AG04449 (cell line): ENCODE measurements at regions not wholly inside any gene's neighbourhood (a gene's known extent, or its start where the extent isn't known, plus 50 kb on each side); places are given as distances from the start of the nearest gene placed in this dataset.

Source experiments
- CTCF ChIA-PET: fragments of 350-600 bp; formaldehyde crosslinking; extraction: SDS; loops from one replicate; lab custom pipeline; 2021; ENCODE audit warnings: antibody characterized with exemption; lab: Yijun Ruan, JAX
- POLR2A ChIA-PET: fragments of 400-600, 350-600 bp; formaldehyde crosslinking; extraction: SDS; loops from one replicate; lab custom pipeline; 2020; ENCODE audit warnings: antibody characterized with exemption, inconsistent platforms; lab: Yijun Ruan, JAX
- DNase-seq: peaks from one replicate; pipeline ENCODE4 v3.0.0-alpha.2; 2010; ENCODE audit warnings: low read depth, low spot score
- H3K4me3 ChIP-seq: 2 replicates; pipeline ENCODE4 v1.5.1; 2011; ENCODE audit warnings: low read depth, mild to moderate bottlenecking, control low read depth, low read length
- TF ChIP-seq, protein P1 (sequence below): IDR thresholded peaks from one replicate; pipeline ENCODE4 v1.5.1; 2011; ENCODE audit warnings: mild to moderate bottlenecking, moderate library complexity, low read length, control low read depth, inconsistent platforms; ENCODE audit not compliant: insufficient read depth; ENCODE audit errors: missing control alignments

DNA sequence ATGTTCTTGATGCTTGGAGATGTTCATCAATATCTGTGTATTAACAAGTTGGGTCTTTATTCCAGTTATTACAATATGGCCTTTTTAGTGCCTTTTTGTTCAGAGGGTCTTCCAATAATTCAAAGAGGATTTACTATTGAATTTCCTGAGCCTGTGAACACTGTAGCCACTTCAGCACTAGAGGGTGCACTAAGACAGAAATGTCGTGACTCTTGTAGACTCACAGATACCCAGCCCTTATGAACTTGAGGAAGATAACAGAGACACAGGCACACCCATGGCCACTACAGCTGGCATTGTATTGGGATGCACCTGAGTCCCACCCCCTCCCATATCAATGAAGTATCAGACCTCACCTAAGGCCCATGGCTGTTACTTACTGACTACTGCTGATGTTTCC, 54.4 kb upstream of the ACTRT1 start:
- CTCF ChIA-PET = no interaction called here
- no peak for DNase-seq
- TF ChIP-seq, protein P1, sequence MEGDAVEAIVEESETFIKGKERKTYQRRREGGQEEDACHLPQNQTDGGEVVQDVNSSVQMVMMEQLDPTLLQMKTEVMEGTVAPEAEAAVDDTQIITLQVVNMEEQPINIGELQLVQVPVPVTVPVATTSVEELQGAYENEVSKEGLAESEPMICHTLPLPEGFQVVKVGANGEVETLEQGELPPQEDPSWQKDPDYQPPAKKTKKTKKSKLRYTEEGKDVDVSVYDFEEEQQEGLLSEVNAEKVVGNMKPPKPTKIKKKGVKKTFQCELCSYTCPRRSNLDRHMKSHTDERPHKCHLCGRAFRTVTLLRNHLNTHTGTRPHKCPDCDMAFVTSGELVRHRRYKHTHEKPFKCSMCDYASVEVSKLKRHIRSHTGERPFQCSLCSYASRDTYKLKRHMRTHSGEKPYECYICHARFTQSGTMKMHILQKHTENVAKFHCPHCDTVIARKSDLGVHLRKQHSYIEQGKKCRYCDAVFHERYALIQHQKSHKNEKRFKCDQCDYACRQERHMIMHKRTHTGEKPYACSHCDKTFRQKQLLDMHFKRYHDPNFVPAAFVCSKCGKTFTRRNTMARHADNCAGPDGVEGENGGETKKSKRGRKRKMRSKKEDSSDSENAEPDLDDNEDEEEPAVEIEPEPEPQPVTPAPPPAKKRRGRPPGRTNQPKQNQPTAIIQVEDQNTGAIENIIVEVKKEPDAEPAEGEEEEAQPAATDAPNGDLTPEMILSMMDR = no peak
- H3K4me3 ChIP-seq = no peak overlapping the region
- POLR2A ChIA-PET = no interaction called here

DNA sequence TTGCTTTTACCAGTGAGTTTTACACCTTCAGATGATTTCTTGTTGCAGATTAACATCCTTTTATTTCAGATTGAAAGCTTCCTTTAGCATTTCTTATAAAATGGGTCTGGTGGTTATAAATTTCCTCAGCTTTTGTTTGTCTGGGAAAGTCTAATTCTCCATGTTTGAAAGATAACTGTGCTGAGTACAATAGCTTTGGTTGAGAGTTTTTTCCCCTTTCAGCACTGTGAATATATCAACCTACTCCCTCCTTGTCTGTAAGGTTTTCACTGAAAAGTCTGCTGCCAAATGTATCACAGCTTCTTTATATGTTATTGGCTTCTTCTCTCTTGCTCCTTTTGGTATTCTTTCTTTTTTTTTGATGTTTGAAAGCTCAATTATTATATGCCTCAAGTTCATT, 53.5 kb upstream of the ACTRT1 start:
- CTCF ChIA-PET = no interaction called here
- no peak overlapping the region for H3K4me3 ChIP-seq
- TF ChIP-seq, protein P1 = no peak
- DNase-seq = no peak
- POLR2A ChIA-PET = no interaction called here
